ENCODE measurements at regions not wholly inside any gene's neighbourhood (a gene's known extent, or its start where the extent isn't known, plus 50 kb on each side); places are given as distances from the start of the nearest gene placed in this dataset.

- TF ChIP-seq CTCF (IDR thresholded peaks at IDR 0.05) (peak; percentile 93), EZH2phosphoT487 (IDR thresholded peaks at IDR 0.05) (no peak), EZH2 (IDR thresholded peaks at IDR 0.05) (no peak)
These were observed 54.2 kb upstream of the SEC14L1 start for GRCh38 chr17:77086433-77087010.

All from neural progenitor cell (in vitro differentiated cells).